Myocyte (in vitro differentiated cells): ENCODE measurements at regions not wholly inside any gene's neighbourhood (a gene's known extent, or its start where the extent isn't known, plus 50 kb on each side); places are given as distances from the start of the nearest gene placed in this dataset.

Experiments
- DNase-seq: peaks from one replicate; pipeline ENCODE4 v3.0.0-alpha.2; 2012; ENCODE audit warnings: low read depth

DNA sequence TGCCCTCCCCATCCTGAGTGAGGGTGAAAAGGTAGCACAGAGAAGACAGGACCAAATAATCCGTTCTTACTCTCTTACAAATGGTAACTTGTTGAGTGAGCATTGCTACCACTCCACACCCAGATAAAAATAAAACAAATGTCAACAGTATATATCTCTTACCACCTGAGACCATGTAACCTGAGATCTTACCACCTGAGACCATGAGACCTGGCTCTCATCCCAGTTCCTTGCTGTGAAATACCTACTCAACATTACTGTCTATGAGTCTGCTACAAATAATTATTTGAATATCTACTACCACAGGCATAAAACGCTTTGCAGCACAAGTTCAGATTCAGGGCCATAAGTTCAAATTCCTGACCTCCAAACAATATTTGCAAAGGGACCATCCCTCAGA, 234.7 kb downstream of the C1D start:
- no peak for DNase-seq

DNA sequence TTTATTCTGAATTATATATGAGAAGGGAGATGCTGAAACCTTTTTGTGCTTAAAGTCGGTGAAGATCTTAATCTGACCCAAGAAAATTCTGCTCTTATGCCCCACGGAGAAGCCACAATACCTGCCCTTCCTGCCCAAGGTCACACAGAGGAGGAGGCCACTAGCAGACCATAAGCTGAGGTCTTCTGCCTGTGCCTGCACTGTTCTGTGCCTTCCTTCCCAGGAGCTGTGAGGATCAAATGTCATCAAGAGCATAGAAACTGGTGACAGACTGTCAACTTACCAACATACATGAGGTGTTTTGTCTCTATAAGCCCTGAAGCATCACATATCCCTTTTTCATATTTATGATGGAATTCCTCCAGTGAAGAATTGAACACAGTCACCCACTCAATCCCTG, 233.3 kb downstream of the C1D start:
- DNase-seq: no peak

DNA sequence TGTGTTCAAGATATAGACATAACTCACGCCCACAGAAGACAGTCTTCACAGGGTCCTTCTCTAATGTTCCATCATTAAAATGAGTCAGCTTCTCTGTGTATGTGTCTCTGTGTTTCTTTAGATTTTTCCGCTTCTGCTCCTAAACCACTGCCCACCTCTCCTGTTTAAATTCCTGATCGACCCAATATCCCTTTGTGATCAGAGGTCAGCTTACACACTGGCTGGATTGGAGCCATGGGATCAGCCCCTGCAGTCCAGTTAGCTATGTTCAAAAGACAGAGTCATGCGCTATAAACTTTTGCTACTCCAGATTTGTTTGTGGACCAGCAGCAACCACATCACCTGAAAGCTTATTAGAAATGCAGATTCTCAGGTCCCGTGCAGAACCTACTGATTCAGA, 229.2 kb downstream of the C1D start:
- DNase-seq: no peak

DNA sequence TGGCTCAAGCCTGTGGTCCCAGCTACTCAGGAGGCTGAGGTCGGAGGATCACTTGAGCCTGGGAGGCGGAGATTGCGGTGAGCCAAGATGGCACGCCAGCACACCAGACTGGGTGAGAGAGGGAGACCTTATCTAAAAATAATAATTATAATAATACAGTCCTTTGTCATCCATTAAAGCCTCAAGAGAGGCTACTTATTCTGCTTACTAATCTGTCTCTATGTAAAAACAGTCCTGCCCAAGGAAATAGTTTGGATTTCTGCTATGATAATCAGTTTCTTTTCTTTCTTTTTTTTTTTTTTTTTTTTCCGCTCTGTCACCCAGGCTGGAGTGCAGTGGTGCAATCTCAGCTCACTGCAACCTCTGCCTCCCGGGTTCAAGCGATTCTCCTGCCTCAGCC, 228.3 kb downstream of the C1D start:
- DNase-seq: no peak

DNA sequence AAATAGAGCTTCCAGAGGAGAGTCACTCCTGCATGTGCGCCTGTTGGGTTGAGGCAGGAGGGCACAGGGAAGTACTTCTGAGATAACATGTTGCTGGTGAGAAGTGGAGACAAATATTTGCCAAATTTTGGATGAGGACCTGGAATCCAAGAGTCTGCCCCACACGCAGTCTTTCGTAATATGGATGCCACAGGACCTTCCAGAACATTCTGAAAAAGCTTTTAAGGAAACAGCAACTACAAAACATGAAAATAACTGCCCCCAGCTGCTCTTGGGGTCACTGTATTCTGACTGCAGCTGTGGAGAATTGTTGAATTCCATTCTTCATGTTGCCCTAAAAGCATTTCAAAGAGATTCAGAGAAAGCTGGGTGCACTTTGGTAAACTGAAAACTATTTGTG, 227.5 kb downstream of the C1D start:
- no peak for DNase-seq

DNA sequence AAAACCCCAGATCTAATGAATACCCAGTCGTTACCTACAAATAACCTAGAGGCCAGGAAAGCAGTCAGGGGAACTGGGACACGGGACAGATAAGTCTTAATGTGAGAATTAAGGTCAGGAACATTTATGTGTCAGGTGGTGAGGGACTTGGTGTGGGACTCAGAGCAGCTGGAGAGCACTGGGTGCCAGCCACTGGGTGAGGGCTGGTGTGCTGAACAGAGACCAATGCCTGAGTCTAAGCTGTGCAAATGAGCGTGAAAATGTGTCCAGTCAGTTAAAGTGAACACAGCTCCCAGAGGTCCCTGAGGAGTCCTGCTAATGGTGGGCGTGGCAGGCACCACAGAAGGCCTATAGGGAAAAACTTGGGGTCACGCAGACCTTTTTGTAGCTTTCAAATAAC, 225.9 kb downstream of the C1D start:
- no peak for DNase-seq

DNA sequence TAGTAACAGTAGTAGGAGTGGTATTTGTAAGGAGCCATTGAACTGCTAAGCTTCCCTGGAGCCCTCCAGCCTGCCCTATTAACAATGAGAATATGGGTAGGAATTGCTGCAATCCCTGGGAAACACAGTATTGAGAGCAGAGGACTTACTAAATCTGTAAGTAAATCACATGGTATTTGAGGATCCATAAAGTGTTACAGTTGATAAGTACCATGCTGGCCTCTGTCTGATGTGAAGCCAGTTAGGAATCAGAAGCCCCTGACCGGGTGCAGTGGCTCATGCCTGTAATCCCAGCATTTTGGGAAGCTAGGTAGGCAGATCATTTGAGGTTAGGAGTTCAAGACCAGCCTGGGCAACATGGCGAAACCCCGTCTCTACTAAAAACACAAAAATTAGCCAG, 224.6 kb downstream of the C1D start:
- no peak for DNase-seq

DNA sequence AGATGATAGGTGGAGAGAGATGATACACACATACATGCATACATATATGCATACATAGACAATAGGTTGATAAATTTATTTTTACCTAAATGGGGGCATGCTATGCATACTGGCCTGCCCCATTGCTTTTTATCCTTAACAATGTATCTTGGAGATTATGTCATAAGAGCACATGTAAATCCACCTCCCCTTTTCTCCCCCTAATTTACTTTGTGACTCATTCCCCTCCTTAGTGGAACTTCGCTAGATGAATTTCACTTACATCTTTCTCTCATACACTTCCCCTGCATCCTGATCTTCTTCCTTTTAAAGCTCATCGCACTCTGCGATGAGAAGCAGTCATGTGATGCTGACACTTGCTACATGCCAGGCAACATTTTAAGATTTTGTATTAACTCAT, 223.6 kb downstream of the C1D start:
- no peak for DNase-seq

DNA sequence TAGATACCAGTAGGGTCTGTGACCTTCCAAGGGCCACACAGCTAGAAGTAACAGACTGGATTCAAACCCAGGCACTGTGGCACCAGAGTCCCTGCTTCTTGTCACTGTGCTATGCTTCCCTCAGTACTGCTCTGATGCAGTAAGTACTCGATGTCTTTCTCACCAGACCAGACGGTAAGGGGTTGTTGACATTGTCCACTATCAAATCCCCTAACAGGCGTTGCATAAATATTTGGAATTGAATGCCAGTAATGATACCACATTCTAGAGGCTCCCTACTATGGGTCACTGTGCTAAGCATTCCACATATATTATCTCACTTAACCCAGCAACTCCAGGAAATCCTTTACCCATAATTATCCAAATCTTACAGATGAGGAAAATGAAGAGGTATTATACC, 223.1 kb downstream of the C1D start:
- no peak for DNase-seq

DNA sequence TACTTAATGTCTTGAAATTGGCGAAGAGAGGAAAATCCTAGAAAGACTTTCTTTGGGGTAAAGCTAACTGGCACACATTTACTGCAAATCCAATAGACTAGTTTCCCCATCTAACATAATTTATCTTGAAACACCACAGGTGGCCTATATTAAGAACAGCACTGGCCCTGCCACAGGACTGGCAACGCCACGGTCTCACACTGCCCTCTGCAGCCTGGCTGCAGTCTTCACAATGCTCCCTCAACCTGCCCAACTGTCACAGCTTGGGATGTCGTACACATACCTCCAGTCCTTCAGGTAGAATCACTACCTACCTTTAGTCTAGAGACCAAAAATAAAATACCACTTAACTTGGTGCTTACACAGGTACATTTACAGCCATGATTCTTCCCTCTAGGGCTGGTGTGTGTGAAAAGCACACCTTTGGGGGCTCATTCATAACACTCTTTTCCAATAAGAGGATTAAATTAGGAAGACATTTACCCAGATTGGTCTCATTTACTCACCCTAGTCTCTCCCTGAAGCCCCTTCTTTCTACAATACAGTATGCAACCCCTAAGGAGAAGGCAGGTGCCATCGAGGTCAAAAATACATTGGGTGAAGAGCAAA, 222.2 kb downstream of the C1D start:
- peak; percentile 71 for DNase-seq

DNA sequence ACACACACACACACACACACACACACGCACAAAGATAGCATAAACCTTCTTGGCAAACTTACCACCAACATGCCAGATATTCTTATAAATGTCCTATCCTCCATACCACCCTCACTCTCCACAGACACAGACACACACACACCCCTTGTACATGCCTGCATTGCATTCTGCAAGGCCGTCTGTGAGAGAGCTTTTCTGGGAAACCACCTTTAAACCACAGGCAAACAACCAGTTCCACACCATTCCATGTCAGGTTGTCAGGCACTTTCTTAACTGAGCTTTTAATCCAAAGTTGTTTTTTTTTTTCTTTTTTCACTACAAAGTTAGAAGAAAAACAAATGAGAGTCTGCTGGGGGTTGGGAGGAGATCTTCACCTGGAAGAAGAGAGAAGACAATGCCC, 221.1 kb downstream of the C1D start:
- DNase-seq: no peak

DNA sequence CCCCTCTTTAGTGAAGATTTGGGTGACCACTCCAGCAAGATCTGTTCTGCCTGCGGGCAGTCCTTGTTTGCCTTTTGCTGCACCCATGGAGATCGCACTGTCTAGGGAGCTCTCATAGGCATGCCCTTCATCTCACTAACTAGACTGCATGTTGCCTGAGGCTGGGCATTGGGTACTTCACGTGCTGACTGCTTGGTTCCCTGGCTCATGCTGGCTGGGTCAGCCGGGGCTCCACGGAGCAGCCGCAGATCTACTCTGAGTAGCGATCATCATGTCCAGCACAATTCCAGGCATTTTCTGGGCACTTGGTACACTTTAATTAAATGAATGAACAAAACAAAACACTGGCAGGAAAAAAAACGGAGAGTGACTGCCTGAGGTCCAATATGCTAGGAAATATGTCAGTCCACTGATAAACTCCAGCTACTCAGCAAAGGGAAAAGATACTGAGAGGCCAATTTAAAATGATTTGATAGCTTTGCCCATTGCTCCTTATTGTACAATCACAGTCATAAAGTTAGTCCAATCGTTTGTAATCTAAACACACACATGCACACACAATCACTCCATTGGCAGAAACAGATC, 220.3 kb downstream of the C1D start:
- DNase-seq: no peak

DNA sequence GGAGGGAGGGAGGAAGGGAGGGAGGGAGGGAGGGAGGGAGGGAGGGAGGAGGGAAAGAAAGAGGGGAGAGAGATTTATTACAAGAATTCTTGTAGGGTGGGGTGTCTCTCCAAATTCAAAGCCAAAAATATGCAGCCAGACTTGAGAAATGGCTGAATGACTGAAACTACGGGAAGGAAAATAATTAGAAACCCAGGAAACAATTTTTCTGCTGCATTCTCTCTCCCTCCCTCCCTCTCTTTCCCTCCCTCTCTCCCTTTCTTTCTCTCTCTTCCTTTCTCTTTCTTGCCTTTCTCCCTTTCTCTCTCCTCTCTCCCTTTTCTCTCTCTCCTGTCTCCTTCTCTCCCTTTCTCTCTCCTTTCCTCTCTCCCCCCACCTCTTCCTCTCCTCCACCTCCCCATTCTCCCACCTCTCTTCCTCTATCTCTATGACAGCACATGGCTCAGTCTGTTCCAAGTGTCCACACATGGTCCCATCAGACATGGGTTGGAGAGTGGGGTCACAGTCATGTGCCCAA, 218.7 kb downstream of the C1D start:
- DNase-seq: no peak

DNA sequence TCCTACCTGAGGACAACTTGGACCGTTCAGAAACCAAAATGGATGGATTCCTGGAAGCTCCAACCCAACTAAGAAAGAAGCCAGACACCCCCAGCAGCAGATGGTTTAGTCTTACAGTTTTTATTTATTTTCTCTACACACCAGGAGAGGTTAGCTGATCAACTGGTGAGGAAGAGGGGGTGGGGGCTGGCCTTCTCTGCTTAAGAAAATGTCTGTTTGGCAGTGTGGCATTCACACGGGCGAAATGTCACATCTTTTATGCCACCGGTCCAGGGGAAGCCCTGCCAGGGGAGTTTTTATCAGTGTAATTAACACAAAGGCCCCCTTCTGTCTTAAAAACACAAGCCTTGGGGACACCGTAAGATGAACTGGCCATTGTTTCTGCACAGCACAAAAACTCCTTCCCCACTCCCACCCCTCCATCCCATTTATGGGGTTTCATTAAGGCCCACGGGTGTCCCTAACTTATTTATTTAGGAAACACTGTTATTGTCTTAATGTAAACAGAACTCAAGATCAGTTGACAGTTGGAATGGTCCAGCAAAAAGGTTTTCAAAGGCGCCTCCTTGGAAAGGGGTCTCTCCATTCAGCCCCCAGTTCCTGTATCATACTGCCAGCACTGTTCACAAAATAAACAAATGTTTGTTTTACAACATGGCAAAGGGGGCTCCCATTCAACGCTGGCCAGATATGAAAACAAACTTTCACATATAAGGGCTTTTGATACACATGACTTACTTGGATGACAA, 217.0 kb downstream of the C1D start:
- no peak for DNase-seq

DNA sequence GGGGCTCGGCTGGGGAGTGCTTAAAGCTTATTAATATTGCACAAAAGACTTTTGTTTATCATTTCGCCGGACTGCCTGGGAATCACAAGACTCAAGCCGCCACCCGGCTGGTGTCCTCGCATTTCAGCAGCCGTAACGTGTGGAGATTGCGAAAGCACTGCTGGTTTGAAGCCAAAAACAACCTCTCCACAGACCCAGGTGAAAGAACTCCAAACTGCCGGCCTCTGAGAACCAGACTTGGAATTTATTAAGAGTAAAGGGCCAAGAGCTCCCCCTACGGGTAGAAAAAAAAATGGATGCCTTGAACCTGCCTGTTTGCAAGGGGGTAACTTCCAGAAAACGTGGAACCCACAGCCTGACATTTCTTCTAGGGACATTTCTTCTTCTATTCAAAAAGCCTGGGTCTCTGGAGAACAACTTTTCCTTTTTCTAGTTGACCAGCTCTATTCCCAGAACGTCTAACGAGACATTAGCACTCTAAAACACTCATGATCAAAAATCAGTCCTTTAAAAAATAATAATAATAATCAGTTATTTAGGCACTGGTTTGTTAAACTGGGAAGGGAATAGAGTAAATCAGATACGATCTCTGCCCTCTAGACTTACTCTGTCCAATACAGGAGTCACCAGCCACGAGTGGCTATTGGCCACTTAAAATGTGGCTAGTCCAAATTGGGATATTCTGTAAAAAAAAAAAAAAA, 216.3 kb downstream of the C1D start:
- peak; percentile 81 for DNase-seq

DNA sequence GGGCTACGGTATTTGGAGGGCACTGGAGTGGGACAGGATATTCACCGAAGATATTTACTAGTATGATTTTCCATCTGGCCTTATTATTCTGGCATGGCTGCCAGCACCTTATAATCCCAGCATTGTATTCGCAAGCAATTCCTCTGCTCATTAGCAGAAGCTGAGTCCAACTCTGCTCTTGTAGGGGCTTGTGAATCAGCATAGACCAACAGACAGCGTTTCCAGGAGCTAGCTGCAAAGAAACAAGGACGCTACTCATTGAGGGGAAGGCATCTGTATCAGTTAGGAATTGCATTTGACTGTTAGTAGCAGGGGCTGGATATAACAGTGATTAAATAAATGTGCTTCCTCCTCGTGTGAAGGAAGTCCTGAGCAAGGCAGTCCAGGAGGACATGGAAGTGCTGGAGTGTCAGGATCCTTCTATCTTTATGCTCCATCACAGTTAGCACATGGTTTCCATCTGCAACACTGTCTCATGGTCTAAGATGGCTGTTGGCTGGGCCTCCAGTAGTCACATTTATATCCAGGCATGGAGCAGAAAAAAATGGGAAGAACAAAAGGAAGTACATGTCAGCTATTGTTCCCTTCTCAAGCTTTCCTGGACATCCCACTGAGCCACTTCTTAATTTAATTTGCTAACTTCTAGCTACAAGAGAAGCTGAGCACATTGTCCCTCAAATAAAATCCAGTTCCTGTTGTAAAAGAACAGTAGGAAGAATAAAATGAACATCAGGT, 214.1 kb downstream of the C1D start:
- no peak for DNase-seq

DNA sequence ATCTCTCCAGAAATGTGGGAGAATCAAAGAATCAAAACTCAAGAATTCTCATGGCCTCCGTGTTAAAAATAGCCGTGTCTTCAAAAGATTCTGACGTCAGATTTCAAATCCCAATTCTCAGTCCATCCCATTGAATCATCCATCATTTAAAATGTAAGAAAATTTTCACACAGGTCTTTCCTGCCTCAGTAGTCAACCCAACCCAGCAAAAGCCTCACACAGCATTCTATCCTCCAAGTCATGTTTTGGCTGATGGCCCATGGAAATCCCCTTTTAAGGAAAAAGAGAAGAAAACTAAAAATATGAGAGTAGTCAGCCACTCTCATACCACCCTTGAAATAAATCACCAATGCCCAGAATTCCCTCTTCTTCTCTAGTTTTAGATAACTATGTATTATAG, 211.8 kb downstream of the C1D start:
- DNase-seq: no peak

DNA sequence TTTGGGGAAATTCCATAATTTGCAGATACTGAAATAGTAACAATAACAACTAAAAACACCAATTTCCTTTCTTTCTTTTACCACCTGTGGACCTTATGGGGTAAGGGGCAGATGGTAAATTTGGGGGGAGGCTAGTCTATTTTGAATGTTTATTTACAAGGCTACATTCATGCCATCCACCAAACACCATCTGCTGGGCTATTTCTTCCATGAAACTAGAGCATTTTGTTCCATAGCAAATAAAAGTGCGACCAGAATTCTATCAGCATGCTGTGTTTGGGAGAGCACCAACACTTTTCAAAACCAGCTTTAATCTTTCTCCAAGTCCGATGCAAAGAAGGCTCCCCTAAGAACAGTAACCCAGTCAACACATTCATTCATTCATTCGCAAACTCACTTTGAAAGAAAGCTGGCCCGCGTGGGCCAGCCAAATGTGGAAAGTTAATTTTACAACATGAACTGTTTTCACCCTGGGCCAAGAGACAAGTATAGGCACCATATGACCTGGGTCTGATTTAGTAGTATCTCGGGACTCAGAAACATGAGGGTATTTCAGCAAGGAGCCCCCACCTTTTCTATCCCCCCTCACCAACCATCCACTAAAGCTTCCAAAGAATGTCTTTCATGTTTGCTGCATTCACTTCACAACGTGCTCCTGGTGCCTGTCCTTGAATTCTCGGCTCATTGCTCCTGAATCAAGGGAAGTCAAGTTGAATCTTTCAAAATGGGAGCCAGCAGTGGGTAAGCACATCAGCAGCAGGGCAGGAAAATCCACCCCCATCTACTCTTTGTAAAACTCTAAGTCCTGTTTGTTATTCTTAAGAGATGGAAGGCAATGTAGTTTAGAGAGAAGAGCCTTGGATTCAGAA, 210.6 kb downstream of the C1D start:
- no peak for DNase-seq

DNA sequence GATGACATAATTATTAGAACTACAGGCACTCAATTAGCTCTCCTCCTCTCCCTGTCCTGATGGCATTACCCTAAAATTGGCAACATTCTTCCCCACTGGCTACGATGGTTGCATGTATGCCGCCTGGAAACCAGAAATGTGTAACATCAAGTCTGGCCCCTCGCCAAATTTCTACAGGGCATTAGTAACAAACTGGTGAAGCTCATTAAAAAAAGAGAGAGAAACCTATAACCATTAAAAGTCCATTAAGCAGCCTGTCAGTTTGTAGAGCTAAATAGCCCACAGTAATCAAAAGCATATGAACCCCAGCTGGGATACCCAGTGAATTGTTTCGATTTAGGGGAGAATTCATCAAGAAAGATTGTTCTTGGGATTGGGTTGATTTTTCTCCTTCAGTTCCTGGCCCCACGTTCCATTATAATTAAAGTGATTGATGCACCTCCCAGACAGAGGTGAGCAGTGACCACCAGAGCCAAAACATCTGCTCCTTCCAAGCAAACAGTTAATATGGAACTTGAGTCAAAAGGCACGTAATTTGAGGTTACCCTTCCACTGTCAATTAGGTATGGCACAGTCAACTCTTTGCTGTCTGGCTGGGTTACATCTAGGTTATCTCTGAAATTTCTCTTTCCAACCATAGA, 208.6 kb downstream of the C1D start:
- DNase-seq: no peak

DNA sequence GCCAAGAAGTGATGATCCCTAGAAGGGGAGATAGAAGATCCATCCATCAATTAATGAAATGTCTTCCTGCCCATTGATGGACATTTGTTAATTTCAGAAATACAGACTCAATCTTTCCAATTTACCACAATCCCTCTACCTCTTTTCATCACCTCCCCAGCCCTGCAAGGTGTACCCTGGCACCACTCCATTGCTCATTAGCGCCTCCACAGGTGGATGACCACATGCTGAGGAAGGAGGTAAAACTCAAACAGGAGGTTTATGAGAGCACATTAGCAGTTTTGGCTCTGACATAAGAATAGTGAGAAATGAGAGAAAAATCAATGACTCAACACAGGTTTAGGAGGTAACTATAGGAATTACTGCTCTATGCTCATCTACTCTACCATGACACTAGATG, 208.0 kb downstream of the C1D start:
- DNase-seq: no peak
